Stimulated activated CD4-positive, alpha-beta T cell treated with anti-CD3 and anti-CD28 coated beads, TNF-alpha, amount 100 ng/mL, for 4 hours (primary cell): ENCODE measurements at regions not wholly inside any gene's neighbourhood (a gene's known extent, or its start where the extent isn't known, plus 50 kb on each side); places are given as distances from the start of the nearest gene placed in this dataset.
"Not testable (repeated sequence)": the region's sequence is repeated elsewhere in the genome, so short reads cannot be mapped to it uniquely, and the experiment has no call there.

Source experiments
- DNase-seq, 3 experiments: peaks; one replicate each; pipeline ENCODE4 v3.0.0-alpha.2; 2020; ENCODE audit warnings: low read depth in 3 of 3

DNA sequence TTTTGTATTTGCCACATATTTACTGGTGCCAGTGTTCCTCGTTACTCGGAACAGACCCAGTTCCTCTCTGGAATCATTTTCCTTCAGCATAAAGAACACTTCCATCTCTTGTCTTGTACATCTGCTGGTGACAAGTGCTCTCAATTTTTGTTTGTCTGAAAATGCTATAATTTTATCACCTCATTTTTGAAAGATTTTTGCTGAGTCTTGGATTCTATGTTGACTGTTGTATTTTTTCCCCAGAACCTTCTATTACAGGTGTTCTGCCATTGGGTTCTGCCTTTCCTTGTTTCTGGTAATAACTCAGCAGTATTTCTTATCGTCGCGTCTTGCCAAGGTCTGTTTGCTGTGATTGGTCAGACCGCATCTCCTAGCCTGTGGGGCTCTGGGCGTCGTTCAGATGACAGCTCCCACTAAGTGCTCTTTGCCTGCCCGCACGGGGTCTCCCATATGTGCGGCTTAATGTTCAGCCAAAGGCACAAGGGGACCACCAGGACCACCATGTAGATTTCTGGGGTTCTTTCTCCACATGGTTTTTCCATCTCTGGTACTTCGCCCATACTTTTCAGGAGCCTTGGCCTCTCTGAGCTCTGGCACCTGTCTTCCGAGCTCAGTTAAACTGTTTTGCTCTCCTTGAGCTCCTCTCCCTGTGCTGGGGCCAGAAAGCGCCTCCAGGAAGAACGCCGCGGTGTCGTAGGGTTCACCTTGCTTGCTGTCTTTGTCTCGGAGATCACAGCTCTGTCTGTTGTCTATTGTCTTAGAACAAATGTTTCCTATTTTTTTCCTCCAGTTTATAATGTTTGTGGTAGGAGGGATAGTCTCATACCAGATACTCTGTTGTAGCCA lies 80.0 kb downstream of the METRNL start:
- DNase-seq: no peak

- DNase-seq: no peak
These were observed 81.3 kb downstream of the METRNL start for GRCh38 chr17:83160443-83161297.

DNA sequence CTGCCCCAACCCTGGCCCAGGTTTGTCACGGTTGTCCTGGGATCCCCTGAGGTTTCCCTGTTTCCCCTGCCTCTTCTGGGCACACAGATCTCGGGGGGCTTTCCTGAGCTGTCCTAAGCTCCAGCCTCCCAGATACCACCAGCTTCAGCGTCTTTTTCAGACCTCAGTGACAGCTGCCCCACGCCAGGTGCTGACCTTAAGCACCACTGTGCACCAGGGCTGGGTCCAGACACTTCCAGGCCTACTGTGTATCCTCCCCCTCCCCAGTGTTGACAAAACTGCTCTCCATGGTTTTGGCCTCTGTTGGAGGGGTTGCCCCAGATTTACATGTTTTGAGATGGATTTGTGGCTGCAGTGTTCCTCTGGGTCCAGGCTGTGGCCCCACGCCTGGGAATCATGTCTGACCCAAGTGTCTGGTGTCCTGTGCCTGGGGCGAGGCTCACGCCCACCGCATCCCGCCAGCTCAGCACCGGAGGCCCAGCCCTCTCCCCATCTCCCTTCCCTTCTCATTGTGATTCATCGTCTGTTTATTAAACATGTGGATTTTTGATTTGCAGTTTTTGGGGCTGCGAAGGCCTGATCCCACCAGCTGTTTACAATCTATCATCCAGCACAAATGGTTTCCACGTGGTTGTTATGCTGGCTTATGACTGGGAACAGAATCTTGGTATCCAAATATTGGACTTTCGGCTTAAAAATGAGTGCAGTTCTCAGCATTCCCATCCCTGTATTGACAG lies 82.1 kb downstream of the METRNL start:
- DNase-seq: no peak

DNA sequence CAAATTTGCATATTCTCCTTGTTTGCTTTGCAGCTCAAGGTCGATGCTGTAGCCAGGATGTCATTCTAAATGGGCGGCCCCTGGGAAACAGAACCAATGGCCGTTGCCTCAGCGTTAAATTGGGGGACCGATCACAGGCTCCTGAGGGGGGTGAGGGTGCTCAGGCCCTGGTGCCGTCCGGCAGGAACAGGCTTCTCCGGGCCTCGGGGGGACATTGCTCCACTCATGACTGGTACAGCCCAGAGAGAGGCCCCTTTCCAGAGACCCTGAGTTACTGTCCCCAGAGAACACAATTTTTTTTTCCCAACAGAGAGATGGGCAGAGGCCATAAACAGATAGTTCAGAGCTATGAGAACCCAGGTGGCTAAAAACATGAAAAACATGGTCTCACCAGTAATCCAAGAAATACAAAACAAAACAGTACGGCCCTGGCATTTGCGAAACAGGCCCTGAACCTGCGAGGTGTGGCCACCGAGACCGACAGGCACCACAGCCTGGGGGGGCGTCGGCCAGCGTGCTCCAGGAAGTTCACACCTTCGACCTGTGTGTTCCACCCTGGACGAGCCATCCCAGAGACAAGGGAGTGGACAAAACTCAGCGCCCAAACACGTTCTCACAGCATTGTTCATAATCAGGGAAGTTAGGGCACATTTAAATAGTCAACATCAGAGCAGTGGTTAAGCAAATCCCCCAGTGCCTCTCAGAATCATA lies 82.8 kb downstream of the METRNL start:
- DNase-seq: no peak

- no peak for DNase-seq
These were observed 85.1 kb downstream of the METRNL start for GRCh38 chr17:83164490-83164889.

- DNase-seq: no peak
These were observed 91.3 kb downstream of the METRNL start for GRCh38 chr17:83170571-83171260.

DNA sequence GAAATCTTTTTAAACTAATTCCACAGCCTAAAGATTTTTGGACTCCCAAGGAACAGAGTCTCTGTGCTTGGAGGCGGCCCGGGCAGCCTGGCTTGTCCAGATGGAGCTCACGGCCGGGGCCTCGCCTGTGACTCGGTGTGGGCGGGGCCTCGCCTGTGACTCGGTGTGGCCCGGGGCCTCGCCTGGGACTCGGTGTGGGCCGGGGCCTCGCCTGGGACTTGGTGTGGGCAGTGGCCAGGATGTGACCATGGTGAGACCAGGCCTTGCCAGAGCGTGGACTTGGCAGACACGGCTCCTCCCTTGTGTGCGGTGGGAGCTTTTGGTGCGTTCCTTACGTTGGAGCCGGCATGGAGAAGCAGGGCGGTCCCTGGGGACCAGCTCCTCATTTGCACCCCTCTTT lies 92.3 kb downstream of the METRNL start:
- no peak for DNase-seq

- DNase-seq: not testable (repeated sequence)
These were observed 92.7 kb downstream of the METRNL start for GRCh38 chr17:83172099-83172498.

- DNase-seq: not testable (repeated sequence)
These were observed 93.2 kb downstream of the METRNL start for GRCh38 chr17:83172646-83173045.

- DNase-seq: not testable (repeated sequence)
These were observed 93.9 kb downstream of the METRNL start for GRCh38 chr17:83173180-83173913.

- no peak for DNase-seq
These were observed 94.5 kb downstream of the METRNL start for GRCh38 chr17:83173914-83174361.

DNA sequence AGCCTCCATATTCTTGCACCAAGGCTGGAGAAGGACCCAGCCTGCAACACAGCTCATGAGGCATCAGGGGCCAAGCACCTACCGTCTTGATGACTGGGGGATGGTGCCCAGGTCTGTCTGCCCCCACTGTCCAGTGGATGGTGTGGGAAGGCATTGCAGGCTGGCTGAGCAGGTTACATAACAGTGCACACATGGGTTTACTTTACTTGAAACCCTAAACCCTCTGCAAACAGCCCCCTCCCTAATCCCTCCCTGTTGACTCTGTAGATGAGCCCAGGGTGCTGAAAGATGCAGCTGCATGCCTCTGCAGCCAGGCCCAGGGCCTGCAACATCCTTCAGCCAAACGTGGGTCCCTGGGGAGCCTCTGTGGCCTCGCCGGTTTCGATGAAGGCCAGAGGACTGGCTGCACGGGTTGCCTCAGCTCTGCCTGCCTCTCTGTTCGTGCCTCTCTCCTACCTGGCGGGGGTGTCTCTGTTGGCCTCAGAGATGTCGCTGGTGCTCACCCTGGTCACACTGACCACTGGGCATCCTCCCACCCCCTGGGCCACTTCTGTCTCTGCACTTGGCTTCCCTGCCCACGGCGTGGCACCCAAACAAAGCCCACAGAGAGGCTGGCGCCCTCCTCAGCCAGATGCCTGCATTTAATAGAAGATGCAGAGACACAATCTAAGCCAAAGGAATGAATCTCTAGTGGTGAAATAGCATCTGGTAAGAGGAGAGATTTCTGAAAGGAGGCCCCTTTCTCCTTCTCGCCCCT lies 95.1 kb downstream of the METRNL start:
- DNase-seq: no peak

- DNase-seq: no peak
These were observed 95.9 kb downstream of the METRNL start for GRCh38 chr17:83175119-83175821.

GRCh38 chr17:83175822-83176622 lies 96.6 kb downstream of the METRNL start:
- DNase-seq: no peak

DNA sequence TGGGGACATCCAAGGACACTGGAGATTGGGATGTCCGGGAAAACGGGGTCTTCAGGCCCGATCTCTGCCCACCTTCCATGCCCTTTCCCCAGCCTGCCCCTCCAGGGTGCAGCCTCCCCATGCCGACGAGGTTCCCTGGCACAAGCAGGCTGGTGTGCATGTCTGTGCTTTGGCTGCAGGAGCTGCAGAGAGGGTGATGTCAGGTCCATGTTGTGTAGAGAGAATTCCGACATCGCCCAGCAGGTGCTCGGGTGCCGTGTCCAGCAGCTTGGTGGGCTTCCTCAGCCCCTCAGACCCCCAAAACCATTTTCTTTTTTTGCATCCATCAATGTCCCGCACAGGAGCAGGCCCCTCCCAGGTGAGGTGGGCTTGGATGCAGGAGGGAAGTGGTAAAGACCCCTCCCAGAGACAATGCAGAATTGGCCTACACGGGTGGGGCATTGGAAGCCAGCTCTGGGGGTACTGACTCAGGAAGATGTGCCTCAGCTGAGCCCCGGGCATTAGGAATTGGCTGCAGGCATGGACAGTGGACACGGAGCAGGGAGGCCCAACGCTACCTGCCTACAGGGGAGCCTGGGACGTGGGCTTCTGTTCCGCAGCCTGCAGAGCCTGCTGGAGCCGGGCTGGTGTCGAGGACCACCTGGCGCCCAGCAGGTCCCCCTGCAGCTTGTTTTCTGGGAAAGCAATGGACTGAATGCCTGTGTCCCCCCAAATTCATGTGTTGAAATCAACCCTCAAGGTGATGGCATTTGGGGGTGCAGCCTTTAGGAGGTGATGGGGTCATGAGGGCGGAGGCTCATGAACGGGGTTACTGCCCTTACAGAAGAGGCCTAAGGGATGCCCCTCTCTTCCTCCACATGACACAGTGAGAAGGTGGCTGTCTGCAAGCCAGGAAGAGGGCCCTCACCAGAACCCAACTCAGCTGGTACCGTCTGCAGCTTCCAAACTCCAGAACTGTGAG lies 97.5 kb downstream of the METRNL start:
- no peak for DNase-seq

- no peak for DNase-seq
These were observed 98.5 kb downstream of the METRNL start for GRCh38 chr17:83177611-83178532.
